Ovary (tissue), 3 donors: ENCODE measurements at regions not wholly inside any gene's neighbourhood (a gene's known extent, or its start where the extent isn't known, plus 50 kb on each side); places are given as distances from the start of the nearest gene placed in this dataset.

Experiments
- CTCF ChIP-seq, 3 donors: fragments of 450-650 bp in 2 of 3; fragments of 200-600 bp in 1 of 3; IDR thresholded peaks; one replicate each; pipeline versions ENCODE4 v1.5.1 to v1.8.0; 2016 to 2022; ENCODE audit warnings: antibody characterized with exemption in 3 of 3, mild to moderate bottlenecking in 1 of 3
- POLR2A ChIP-seq: fragments of 450-650 bp; IDR thresholded peaks from one replicate; pipeline ENCODE4 v1.6.1; 2017; ENCODE audit warnings: antibody characterized with exemption, mild to moderate bottlenecking, moderate library complexity
- donor health status: DM: no; HTN: no; CAD: no.

- no peak for TF ChIP-seq CTCF (IDR thresholded peaks at IDR 0.05)
- no peak for TF ChIP-seq POLR2A
Observed at GRCh38 chr3:137471130-137471529, 293.0 kb upstream of the SOX14 start.
